ENCODE measurements at regions not wholly inside any gene's neighbourhood (a gene's known extent, or its start where the extent isn't known, plus 50 kb on each side); places are given as distances from the start of the nearest gene placed in this dataset.

- no peak overlapping the region for H3K9ac ChIP-seq (ENCODE audit: low read depth, low read length)
- TF ChIP-seq CTCF (IDR thresholded peaks at IDR 0.05; ENCODE audit: borderline replicate concordance, extremely low read depth, low read length, poor library complexity, severe bottlenecking), result no peak
- TF ChIP-seq EZH2 (IDR thresholded peaks at IDR 0.05; ENCODE audit: borderline replicate concordance, low read depth, low read length, severe bottlenecking), result no peak
- no peaks in the 10 kb centered on the region for H3K4me1 ChIP-seq (ENCODE audit: insufficient read depth, low read length)
- DNase-seq (no peak), ATAC-seq (ENCODE audit: insufficient read depth, low read depth) (no peak)
- no peak overlapping the region for H3K4me3 ChIP-seq (ENCODE audit: low read depth in 1 of 2, low read length in 2 of 2)
- no peaks in the 10 kb centered on the region for H3K9me3 ChIP-seq (ENCODE audit: insufficient read depth, low read length, severe bottlenecking)
- H2AFZ ChIP-seq (ENCODE audit: low read depth, low read length), result no peak overlapping the region
- no peak overlapping the region for H3K27ac ChIP-seq (ENCODE audit: low read length)
- no peaks in the 10 kb centered on the region for H3K79me2 ChIP-seq (ENCODE audit: insufficient read depth, low read length)
- no peaks in the 10 kb centered on the region for H3K36me3 ChIP-seq (ENCODE audit: insufficient read depth, low read length)
- H4K20me1 ChIP-seq (ENCODE audit: insufficient read depth, low read length), result no peaks in the 10 kb centered on the region
- no peak overlapping the region for H3K4me2 ChIP-seq (ENCODE audit: insufficient read depth, low read length)
- H3K27me3 ChIP-seq (ENCODE audit: insufficient read depth, low read length, poor library complexity), result no peaks in the 10 kb centered on the region
Measured at GRCh38 chr7:124351950-124352349, 319.1 kb upstream of the TMEM229A start.

GRCh38 chr7:124349443-124349842, 316.6 kb upstream of the TMEM229A start:
- ATAC-seq (ENCODE audit: insufficient read depth, low read depth) (no peak), DNase-seq (no peak)
- no peaks in the 10 kb centered on the region for H3K36me3 ChIP-seq (ENCODE audit: insufficient read depth, low read length)
- no peak overlapping the region for H3K9ac ChIP-seq (ENCODE audit: low read depth, low read length)
- H3K4me3 ChIP-seq (ENCODE audit: low read depth in 1 of 2, low read length in 2 of 2), result no peak overlapping the region
- no peak for TF ChIP-seq EZH2 (IDR thresholded peaks at IDR 0.05; ENCODE audit: borderline replicate concordance, low read depth, low read length, severe bottlenecking)
- no peak for TF ChIP-seq CTCF (IDR thresholded peaks at IDR 0.05; ENCODE audit: borderline replicate concordance, extremely low read depth, low read length, poor library complexity, severe bottlenecking)
- no peaks in the 10 kb centered on the region for H3K27me3 ChIP-seq (ENCODE audit: insufficient read depth, low read length, poor library complexity)
- H2AFZ ChIP-seq (ENCODE audit: low read depth, low read length), result no peak overlapping the region
- H3K4me2 ChIP-seq (ENCODE audit: insufficient read depth, low read length), result no peak overlapping the region
- no peaks in the 10 kb centered on the region for H3K4me1 ChIP-seq (ENCODE audit: insufficient read depth, low read length)
- no peaks in the 10 kb centered on the region for H3K9me3 ChIP-seq (ENCODE audit: insufficient read depth, low read length, severe bottlenecking)
- no peak overlapping the region for H3K27ac ChIP-seq (ENCODE audit: low read length)
- H4K20me1 ChIP-seq (ENCODE audit: insufficient read depth, low read length), result no peaks in the 10 kb centered on the region
- no peaks in the 10 kb centered on the region for H3K79me2 ChIP-seq (ENCODE audit: insufficient read depth, low read length)

GRCh38 chr7:124338861-124339260, 306.0 kb upstream of the TMEM229A start:
- Histone ChIP-seq H3K36me3 (ENCODE audit: insufficient read depth, low read length) (no peaks in the 10 kb centered on the region), H3K79me2 (ENCODE audit: insufficient read depth, low read length) (no peaks in the 10 kb centered on the region), H2AFZ (ENCODE audit: low read depth, low read length) (no peak overlapping the region), H3K4me3 (ENCODE audit: low read depth in 1 of 2, low read length in 2 of 2) (no peak overlapping the region), H3K4me2 (ENCODE audit: insufficient read depth, low read length) (no peak overlapping the region), H3K27me3 (ENCODE audit: insufficient read depth, low read length, poor library complexity) (no peaks in the 10 kb centered on the region), H3K27ac (ENCODE audit: low read length) (no peak overlapping the region), H3K9ac (ENCODE audit: low read depth, low read length) (no peak overlapping the region), H4K20me1 (ENCODE audit: insufficient read depth, low read length) (no peaks in the 10 kb centered on the region), H3K9me3 (ENCODE audit: insufficient read depth, low read length, severe bottlenecking) (no peaks in the 10 kb centered on the region), H3K4me1 (ENCODE audit: insufficient read depth, low read length) (no peaks in the 10 kb centered on the region)
- TF ChIP-seq CTCF (IDR thresholded peaks at IDR 0.05; ENCODE audit: borderline replicate concordance, extremely low read depth, low read length, poor library complexity, severe bottlenecking) (no peak), EZH2 (IDR thresholded peaks at IDR 0.05; ENCODE audit: borderline replicate concordance, low read depth, low read length, severe bottlenecking) (no peak)
- ATAC-seq (ENCODE audit: insufficient read depth, low read depth) (no peak), DNase-seq (no peak)
